HUDEP-2 (cell line): ENCODE measurements at regions not wholly inside any gene's neighbourhood (a gene's known extent, or its start where the extent isn't known, plus 50 kb on each side); places are given as distances from the start of the nearest gene placed in this dataset.
"Not testable (repeated sequence)": the region's sequence is repeated elsewhere in the genome, so short reads cannot be mapped to it uniquely, and the experiment has no call there.

Experiments used
- DNase-seq, 76 experiments: peaks; one replicate each; lab custom pipeline; 2025; ENCODE audit not compliant: unreplicated experiment in 76 of 76; lab: John Stamatoyannopoulos, UW

DNA sequence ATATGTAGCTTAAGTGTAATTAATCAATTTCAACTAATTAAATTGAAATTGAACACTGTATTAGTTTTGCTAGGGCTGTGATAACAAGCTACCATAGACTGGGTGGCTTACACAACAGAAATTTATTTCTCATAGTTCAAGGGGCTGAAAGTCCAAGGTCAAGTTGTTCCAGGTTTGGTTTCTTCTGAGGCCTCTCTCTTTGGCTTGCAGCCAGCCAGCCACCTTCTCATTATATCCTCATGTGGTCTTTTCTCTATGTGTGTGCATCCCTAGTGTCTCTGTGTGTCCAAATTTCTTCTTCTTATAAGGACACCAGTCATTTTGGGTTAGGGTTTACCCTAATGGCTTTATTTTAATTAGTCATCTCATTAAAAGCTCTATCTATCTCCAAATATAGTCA, 611.7 kb downstream of the UTRN start:
- no peak for DNase-seq

GRCh38 chr6:144897441-144897921, 612.3 kb downstream of the UTRN start:
- DNase-seq, result no peak

DNA sequence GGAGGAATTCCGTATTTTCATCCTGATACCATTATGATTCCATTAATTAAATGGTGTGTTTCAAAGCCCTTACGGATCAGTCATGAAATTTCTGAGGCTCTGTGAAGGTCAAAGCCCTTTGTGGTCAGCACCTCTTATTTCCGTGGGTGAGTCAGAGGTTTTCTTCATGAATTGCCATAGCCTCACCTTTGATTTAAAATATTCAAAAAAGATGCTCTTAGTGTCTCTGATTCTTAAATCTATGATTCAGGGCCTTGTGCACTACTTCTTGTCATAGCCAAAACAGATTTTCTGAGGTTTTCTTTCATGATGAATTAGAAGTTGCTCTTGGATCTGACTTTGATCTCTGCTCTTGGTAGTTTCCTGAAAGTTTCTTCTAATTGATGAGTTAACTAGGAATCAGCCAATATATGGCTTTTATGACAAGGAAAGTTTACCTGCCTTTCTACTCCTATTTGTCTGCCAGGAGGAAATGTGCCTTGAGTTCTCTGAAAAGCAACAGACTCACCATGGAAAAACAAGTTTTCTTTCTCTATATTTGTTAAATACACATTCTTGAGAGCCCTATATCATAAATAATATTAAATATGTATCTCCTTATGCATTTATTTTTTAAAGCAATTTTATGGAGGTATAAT, 613.0 kb downstream of the UTRN start:
- no peak for DNase-seq

DNA sequence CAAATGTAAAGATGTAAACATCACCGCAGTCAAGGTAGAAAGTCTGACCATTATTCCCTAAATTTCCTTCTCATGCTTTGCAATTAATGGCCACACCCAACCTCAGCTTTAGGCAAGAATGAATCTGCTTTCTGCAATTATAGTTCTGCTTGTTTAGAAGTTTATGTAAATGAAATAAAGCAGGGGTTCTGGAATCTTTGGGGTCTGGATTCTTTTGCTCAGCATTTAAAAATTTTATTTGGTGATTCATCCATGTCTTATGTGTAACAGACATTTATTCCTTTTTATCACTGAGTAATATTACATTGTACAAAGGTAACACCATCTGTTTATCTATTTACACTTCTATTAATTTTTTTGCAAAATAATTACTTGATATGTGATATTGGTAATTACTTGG, 613.6 kb downstream of the UTRN start:
- no peak for DNase-seq

- no peak for DNase-seq
These were observed 614.0 kb downstream of the UTRN start for GRCh38 chr6:144899161-144899560.

DNA sequence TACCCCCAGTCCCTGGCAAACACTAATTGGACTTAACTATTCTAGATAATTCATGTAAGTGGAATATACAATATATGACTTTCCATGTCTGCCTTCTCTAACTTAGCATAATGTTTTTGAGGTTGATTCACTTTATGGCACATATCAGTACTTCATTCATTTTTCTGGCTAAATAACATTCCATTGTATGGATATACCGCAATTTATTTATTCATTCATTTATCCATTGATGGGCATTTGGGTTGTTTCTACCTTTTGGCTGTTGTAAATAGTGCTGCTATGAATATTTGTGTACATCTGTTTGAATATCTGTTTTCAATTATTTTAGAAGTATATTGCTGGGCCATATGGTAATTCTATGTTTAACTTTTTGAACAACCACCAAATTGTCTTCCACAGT, 616.3 kb downstream of the UTRN start:
- no peak for DNase-seq

DNA sequence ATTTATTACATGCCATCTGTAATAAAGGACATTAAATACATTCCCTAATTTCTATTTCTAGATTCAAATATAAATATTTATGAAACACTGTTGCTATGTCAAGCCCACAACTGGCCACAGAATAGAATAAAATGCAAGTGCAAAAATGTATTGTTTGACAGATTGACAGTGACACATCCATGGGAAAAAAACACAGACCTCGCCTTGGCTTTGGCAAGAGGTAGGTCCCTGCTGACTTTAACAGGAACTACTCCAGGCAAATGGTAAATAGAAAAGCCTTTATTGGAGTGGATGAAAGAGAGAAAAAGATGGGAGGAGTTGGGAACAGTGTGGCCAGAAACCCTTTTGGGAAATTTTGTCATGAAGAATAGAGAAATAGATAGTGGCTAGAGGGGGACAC, 622.9 kb downstream of the UTRN start:
- no peak for DNase-seq

GRCh38 chr6:144909753-144910285, 624.7 kb downstream of the UTRN start:
- DNase-seq, result no peak

DNA sequence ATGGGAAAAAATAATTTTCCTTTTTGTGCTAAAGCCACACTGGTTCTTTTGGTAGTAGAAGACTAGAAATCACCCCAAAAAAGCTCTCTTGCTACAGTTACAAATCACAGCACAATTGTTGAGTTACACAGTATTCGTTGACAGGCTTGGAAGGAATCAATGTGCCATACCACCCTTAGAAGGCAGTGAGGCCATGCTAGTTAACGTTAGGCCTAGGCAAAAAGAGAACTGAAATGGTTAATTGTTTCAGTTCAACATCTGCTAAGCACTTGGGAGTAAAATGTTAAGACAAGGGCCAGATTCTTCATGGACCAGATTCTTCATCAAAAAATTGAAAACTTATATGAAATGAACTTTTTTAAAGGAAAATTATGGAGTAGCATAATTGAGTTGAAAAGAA, 626.2 kb downstream of the UTRN start:
- DNase-seq, result no peak

DNA sequence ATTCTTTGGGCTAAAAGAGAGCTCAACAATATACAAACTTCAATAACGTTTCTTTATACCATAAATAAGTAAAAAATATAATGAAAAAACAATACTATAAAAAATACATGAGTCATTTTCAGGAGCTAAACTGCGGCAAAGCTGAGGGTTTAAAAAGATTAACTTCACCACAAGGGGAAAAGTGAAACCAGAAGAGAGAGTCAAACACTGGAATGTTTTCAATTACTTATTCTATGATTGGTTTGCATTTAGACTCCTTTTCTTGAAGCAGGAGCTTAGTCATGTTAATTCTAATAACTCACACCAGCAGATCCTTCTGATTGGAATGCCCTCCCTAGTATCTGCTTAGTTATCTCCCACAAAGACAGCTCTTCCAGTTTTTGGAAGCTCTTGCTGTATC, 627.3 kb downstream of the UTRN start:
- DNase-seq, result no peak

- no peak for DNase-seq
These were observed 632.9 kb downstream of the UTRN start for GRCh38 chr6:144918073-144918472.

- DNase-seq, result no peak
These were observed 634.4 kb downstream of the UTRN start for GRCh38 chr6:144919560-144919959.

GRCh38 chr6:144920391-144920961, 635.3 kb downstream of the UTRN start:
- DNase-seq, result no peak

DNA sequence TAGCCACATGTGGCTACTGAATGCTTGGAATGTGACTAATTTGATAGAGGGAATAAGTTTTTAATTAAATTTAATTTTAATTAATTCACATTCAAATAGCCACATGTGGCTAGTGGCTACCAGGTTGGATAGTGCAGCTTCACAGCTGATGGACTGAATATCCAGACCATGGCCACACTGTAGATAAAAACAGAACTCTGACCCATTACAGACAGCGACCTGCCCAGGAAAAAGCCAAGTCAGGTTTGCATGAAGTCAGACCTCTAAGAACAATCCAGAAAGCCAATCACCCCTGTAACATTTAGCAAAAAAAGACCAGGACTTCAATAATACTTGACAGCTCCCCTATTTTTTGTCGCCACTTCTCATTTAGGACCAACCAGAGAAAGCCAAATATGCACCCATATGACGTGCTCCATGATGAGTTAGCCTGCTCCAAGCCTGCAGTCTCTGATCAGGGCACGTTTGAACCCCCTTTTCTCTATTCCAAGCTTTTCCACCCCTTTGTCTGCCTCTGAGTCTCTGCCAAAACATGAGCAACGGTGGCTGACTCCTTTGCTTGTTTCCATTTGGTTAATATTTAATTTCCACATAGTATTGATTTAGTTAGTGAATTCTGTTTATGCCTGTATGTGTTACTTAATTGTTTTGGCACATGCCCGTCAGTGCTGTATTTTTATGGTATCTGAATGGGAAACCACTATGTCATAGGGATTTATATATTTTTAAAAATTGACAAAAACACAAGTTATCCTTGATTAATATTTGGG, 636.3 kb downstream of the UTRN start:
- DNase-seq, result no peak

- no peak for DNase-seq
These were observed 637.1 kb downstream of the UTRN start for GRCh38 chr6:144922120-144922722.

DNA sequence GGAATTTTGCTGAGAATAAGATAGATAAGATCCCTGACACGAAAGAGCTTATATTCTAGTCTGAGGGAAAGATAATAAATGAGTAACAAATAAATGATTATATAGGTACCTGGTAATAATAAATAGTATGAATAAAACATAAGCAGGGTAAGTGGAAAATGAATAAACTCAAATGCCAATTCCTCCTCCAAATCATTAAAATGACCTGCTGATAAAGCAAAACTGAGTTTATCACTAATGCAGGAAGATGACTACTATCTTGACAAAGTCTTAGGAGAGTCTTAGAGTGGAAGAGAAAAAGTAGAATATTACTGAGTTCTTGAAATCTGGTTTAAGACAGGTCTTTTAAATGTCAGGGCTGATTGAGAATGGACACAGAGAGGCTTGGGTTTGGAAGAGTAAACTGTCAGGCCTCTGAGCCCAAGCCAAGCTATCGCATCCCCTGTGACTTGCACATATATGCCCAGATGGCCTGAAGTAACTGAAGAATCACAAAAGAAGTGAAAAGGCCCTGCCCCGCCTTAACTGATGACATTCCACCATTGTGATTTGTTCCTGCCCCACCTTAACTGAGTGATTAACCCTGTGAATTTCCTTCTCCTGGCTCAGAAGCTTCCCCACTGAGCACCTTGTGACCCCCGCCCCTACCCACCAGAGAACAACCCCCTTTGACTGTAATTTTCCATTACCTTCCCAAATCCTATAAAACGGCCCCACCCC, 637.8 kb downstream of the UTRN start:
- not testable (repeated sequence) for DNase-seq

DNA sequence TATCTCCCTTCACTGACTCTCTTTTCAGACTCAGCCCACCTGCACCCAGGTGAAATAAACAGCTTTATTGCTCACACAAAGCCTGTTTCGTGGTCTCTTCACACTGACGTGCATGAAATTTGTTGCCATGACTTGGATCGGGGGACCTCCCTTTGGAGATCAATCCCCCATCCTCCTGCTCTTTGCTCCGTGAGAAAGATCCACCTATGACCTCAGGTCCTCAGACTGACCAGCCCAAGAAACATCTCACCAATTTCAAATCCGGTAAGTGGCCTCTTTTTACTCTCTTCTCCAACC, 638.3 kb downstream of the UTRN start:
- not testable (repeated sequence) for DNase-seq

DNA sequence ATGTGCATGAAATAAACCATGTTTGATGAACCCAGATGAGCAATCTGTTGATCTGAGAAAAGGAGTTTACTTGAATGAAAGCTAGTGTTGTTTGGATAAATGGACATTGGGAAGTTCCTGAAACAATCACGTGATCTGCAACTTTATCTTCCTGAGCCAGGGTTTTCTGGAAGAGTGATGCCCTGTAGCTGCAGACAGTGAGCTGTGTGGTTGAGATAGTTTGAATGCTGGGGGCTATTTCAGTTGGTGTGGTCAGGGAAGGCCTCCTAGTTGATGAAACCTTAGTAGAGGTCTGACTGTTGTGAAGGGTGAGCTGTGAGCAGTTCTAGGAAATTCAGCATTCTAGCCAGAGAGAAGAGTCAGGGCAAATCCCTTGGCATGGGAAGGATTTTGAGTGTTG, 643.7 kb downstream of the UTRN start:
- DNase-seq, result no peak

- no peak for DNase-seq
These were observed 644.1 kb downstream of the UTRN start for GRCh38 chr6:144929262-144929661.

DNA sequence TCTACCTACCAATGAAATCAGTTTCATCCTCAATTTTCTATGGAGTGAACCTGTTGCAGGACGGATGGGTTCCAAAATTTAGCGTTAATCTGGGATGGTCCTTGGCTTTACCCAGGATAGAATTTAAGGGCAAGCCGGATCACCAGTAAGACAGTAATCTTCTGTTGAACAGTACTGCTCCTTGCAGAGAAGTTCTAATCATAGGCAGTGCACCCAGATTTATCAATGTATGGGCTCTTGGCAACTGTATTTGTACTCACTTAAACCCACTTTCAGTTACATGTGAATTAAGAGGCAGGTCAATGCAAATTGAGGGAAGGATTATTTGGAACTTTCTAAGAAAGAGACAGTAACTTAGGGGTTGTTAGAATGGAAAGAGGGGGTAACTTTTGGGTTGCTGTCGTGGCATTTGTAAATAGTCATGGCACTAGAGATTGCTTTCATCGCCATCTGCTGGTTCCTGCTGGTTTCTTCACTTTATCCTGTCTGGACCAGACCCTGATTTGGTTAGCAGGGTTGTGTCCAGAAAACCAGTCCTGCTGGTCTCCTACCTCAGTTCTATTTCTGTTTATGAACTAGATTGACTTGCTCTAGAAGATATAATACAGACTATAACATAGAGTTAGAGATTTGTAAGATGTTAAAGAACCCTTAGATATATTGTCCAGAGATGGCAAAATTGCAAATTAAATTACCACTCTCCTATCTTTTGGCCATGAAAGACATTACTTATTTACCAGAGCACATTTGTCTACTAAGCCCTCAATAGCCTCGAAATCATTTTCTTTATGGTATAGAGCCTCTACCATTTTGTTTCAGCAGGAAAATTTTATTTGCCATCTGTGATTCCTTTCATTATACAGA, 646.3 kb downstream of the UTRN start:
- DNase-seq, result peak in 17 of 76 experiments; percentile 4 to 50 (median 17)
